SK-N-SH (cell line): ENCODE measurements at regions not wholly inside any gene's neighbourhood (a gene's known extent, or its start where the extent isn't known, plus 50 kb on each side); places are given as distances from the start of the nearest gene placed in this dataset.

ENCODE experiments used
- CTCF ChIP-seq: fragments of 200-600 bp; sonication (generic); IDR thresholded peaks from 2 replicates; pipeline ENCODE4 v1.6.1; 2017; ENCODE audit warnings: antibody characterized with exemption, mild to moderate bottlenecking, moderate library complexity
- EZH2phosphoT487 ChIP-seq: fragments of 200-600 bp; sonication (generic); IDR thresholded peaks from 2 replicates; pipeline ENCODE4 v1.6.1; 2017; ENCODE audit warnings: low read depth, mixed run types, mild to moderate bottlenecking, antibody characterized with exemption, moderate library complexity, borderline replicate concordance
- FOXJ3 ChIP-seq: sonication (generic); formaldehyde crosslinking; IDR thresholded peaks from 2 replicates; pipeline ENCODE4 v1.5.1; 2020; ENCODE audit warnings: mild to moderate bottlenecking, missing genetic modification reagents
- GABPA ChIP-seq: IDR thresholded peaks from 2 replicates; pipeline ENCODE4 v1.4.0; 2012; ENCODE audit warnings: low read depth, mild to moderate bottlenecking
- MAX ChIP-seq: IDR thresholded peaks from 2 replicates; pipeline ENCODE4 v1.4.0; 2012; ENCODE audit warnings: low read depth
- MXI1 ChIP-seq: IDR thresholded peaks from 2 replicates; pipeline ENCODE4 v1.6.1; 2012; ENCODE audit warnings: mild to moderate bottlenecking, low read depth, low read length, improper control_type of control experiment
- NFIC ChIP-seq: IDR thresholded peaks from 2 replicates; pipeline ENCODE4 v1.4.0; 2012; ENCODE audit warnings: borderline replicate concordance
- POLR2AphosphoS5 ChIP-seq: IDR thresholded peaks from 2 replicates; pipeline ENCODE4 v1.6.1; 2012; ENCODE audit warnings: low read depth, low read length
- RAD21 ChIP-seq: IDR thresholded peaks from 2 replicates; pipeline ENCODE4 v1.6.1; 2012; ENCODE audit warnings: mild to moderate bottlenecking, low read length
- REST ChIP-seq: IDR thresholded peaks from 2 replicates; pipeline ENCODE4 v1.6.1; 2012; ENCODE audit warnings: mild to moderate bottlenecking, low read depth, low read length, moderate library complexity
- TAF1 ChIP-seq: IDR thresholded peaks from 2 replicates; pipeline ENCODE4 v1.6.1; 2012; ENCODE audit warnings: low read depth, mild to moderate bottlenecking, low read length, moderate library complexity, borderline replicate concordance
- USF2 ChIP-seq: fragments of 150-350 bp; IDR thresholded peaks from 2 replicates; pipeline ENCODE4 v1.6.1; 2017; ENCODE audit warnings: antibody characterized with exemption, low read length, low read depth, borderline replicate concordance
- YY1 ChIP-seq: IDR thresholded peaks from 2 replicates; pipeline ENCODE4 v1.4.0; 2012; ENCODE audit warnings: low read depth, mild to moderate bottlenecking

- TF ChIP-seq POLR2AphosphoS5 (no peak), CTCF (no peak), FOXJ3 (CRISPR knock-in tag) (no peak), EZH2phosphoT487 (no peak), MAX (no peak), TAF1 (no peak), GABPA (no peak), NFIC (no peak), MXI1 (no peak), REST (no peak), USF2 (no peak), YY1 (no peak), RAD21 (no peak)
These were observed 387.2 kb upstream of the NCAM2 start for GRCh38 chr21:20611008-20611407.
